ENCODE measurements at regions not wholly inside any gene's neighbourhood (a gene's known extent, or its start where the extent isn't known, plus 50 kb on each side); places are given as distances from the start of the nearest gene placed in this dataset.

DNA sequence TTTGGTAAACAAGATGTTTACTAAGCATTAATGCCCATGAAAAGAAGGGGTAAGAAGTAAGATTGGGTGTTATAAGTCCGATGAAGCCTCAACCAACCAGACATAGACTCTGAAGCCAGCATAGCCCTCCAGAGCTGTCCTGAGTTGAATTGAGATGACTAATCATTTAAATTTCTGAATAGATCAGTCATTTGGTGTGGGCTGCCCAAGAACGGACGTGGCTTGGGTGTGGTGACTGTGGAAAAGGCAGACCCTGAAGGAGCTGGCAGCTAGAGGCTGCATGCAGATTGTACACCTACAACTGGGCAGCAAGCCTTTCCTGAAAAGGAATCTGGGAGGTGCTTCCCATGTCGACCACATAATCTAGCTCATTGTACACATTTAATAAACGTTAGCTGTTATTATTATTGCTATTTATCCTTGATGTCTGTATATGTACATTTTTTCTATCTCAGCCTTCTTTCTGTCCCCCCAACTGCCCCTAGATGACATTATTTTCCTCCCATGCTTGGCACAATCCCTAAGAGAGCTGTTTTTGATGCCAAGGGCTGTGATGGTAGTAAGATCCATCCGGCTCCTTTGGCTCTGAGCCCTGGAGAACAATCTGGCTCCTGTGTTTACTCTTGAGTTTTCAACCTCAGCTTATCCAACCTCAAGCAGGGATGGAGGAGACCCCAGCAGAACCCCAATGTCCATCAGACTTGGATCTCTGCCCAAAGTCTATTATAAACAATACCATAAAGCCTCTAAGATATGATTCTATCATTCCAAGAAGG is 57.6 kb upstream of the JAG1 start:
- TF ChIP-seq EZH2 (IDR thresholded peaks at IDR 0.05; ENCODE audit: borderline replicate concordance, low read length): no peak
- TF ChIP-seq, protein P1, sequence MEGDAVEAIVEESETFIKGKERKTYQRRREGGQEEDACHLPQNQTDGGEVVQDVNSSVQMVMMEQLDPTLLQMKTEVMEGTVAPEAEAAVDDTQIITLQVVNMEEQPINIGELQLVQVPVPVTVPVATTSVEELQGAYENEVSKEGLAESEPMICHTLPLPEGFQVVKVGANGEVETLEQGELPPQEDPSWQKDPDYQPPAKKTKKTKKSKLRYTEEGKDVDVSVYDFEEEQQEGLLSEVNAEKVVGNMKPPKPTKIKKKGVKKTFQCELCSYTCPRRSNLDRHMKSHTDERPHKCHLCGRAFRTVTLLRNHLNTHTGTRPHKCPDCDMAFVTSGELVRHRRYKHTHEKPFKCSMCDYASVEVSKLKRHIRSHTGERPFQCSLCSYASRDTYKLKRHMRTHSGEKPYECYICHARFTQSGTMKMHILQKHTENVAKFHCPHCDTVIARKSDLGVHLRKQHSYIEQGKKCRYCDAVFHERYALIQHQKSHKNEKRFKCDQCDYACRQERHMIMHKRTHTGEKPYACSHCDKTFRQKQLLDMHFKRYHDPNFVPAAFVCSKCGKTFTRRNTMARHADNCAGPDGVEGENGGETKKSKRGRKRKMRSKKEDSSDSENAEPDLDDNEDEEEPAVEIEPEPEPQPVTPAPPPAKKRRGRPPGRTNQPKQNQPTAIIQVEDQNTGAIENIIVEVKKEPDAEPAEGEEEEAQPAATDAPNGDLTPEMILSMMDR (conservative IDR thresholded peaks at IDR 0.05 in 1 of 2, IDR thresholded peaks at IDR 0.05 in 1 of 2; ENCODE audit: extremely low read depth in 1 of 2, insufficient read depth in 1 of 2, low read depth in 1 of 2, low read length in 2 of 2): no peak

All from mammary epithelial cell (primary cell).